NCI-H1092 (cell line): ENCODE measurements at regions not wholly inside any gene's neighbourhood (a gene's known extent, or its start where the extent isn't known, plus 50 kb on each side); places are given as distances from the start of the nearest gene placed in this dataset.

ENCODE experiments used
- DNase-seq: peaks from one replicate; lab custom pipeline; 2025; lab: John Stamatoyannopoulos, UW

- DNase-seq = no peak
Observed at GRCh38 chr18:59961070-59961469, 61.3 kb downstream of the PMAIP1 start.

- DNase-seq = no peak
Observed at GRCh38 chr18:59960272-59960671, 60.5 kb downstream of the PMAIP1 start.

GRCh38 chr18:59959606-59960005 lies 59.8 kb downstream of the PMAIP1 start:
- no peak for DNase-seq

- no peak for DNase-seq
Observed at GRCh38 chr18:59959073-59959472, 59.3 kb downstream of the PMAIP1 start.

- DNase-seq = peak; percentile 94
Observed at GRCh38 chr18:59957957-59958356, 58.2 kb downstream of the PMAIP1 start.

- no peak for DNase-seq
Observed at GRCh38 chr18:59954755-59955156, 55.0 kb downstream of the PMAIP1 start.

- DNase-seq = no peak
Observed at GRCh38 chr18:59954241-59954640, 54.4 kb downstream of the PMAIP1 start.
